ENCODE measurements at regions not wholly inside any gene's neighbourhood (a gene's known extent, or its start where the extent isn't known, plus 50 kb on each side); places are given as distances from the start of the nearest gene placed in this dataset.

DNA sequence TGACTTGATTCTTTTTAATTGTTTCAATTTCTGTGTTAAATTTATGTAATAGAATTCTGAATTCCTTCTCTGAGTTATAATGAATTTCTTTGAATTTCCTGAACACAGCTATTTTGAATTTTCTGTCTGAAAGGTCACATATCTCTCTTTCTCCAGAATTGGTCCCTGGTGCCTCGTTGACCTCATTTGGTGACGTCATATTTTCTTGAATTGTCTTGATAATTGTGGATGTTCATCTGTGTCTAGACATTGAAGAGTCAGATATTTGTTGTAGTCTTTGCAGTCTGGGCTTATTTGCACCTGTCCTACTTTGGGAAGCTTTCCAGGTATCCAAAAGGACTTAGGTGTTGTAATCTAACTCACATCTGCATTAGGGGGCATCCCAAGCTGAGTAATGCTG lies 111.4 kb upstream of the LRRTM4 start:
- Histone ChIP-seq H3K27ac (ENCODE audit: low read depth, low read length, poor library complexity, severe bottlenecking) (no peak overlapping the region), H3K36me3 (ENCODE audit: insufficient read depth, low read length, poor library complexity, severe bottlenecking) (no peaks in the 10 kb centered on the region), H3K9me3 (ENCODE audit: low read depth, low read length, poor library complexity, severe bottlenecking) (peaks cover 7% of the 10 kb centered on the region), H3K4me3 (ENCODE audit: low read depth, low read length, poor library complexity, severe bottlenecking) (no peak overlapping the region), H3K27me3 (replicated peaks; ENCODE audit: insufficient read depth, low read depth, low read length, poor library complexity) (no peaks in the 10 kb centered on the region), H3K4me1 (ENCODE audit: insufficient read depth, low read length, poor library complexity, severe bottlenecking) (peaks cover 19% of the 10 kb centered on the region)
- CTCF ChIA-PET = no interaction called here
- DNase-seq (ENCODE audit: low spot score) = no peak
- BruUV-seq (replicated peaks) = no TSS peak
- POLR2A ChIA-PET (ENCODE audit: low non-redundant PET) = no interaction called here
- intact Hi-C loops (cut with micrococcal nuclease; ENCODE audit: unreplicated experiment) = no loop called here
- no peak for TF ChIP-seq EZH2 (IDR thresholded peaks at IDR 0.05; ENCODE audit: borderline replicate concordance, low read depth, low read length, poor library complexity, severe bottlenecking)
- TF ChIP-seq, protein P1, sequence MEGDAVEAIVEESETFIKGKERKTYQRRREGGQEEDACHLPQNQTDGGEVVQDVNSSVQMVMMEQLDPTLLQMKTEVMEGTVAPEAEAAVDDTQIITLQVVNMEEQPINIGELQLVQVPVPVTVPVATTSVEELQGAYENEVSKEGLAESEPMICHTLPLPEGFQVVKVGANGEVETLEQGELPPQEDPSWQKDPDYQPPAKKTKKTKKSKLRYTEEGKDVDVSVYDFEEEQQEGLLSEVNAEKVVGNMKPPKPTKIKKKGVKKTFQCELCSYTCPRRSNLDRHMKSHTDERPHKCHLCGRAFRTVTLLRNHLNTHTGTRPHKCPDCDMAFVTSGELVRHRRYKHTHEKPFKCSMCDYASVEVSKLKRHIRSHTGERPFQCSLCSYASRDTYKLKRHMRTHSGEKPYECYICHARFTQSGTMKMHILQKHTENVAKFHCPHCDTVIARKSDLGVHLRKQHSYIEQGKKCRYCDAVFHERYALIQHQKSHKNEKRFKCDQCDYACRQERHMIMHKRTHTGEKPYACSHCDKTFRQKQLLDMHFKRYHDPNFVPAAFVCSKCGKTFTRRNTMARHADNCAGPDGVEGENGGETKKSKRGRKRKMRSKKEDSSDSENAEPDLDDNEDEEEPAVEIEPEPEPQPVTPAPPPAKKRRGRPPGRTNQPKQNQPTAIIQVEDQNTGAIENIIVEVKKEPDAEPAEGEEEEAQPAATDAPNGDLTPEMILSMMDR (conservative IDR thresholded peaks at IDR 0.05; ENCODE audit: low read depth, low read length) = no peak

DNA sequence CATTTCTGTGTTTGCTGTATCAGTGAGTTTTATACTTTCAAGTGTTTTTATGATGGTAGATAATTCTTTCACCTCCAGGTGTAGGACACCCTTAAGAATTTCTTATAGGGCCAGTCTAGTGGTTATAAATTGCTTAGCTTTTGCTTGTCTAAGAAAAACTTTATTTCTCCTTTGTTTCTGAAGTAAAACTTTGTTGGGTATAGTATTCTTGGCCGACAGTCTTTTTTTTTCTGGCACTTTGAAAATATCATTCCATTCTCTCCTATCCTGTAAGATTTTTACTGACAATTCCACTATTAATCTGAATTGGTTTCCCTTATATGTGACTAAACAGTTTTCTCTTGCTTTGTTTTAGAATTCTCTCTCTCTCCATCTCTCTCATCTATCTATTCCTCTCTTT lies 118.7 kb upstream of the LRRTM4 start:
- intact Hi-C loops (cut with micrococcal nuclease; ENCODE audit: unreplicated experiment) = no loop called here
- CTCF ChIA-PET = no interaction called here
- H3K36me3 ChIP-seq (ENCODE audit: insufficient read depth, low read length, poor library complexity, severe bottlenecking) = no peaks in the 10 kb centered on the region
- no peak for DNase-seq (ENCODE audit: low spot score)
- H3K4me1 ChIP-seq (ENCODE audit: insufficient read depth, low read length, poor library complexity, severe bottlenecking) = no peaks in the 10 kb centered on the region
- no TSS peak for BruUV-seq (replicated peaks)
- no peak overlapping the region for H3K27ac ChIP-seq (ENCODE audit: low read depth, low read length, poor library complexity, severe bottlenecking)
- peaks cover 16% of the 10 kb centered on the region for H3K9me3 ChIP-seq (ENCODE audit: low read depth, low read length, poor library complexity, severe bottlenecking)
- TF ChIP-seq EZH2 (IDR thresholded peaks at IDR 0.05; ENCODE audit: borderline replicate concordance, low read depth, low read length, poor library complexity, severe bottlenecking) = no peak
- TF ChIP-seq, protein P1 (conservative IDR thresholded peaks at IDR 0.05; ENCODE audit: low read depth, low read length) = no peak
- POLR2A ChIA-PET (ENCODE audit: low non-redundant PET) = interaction anchor here (0.6 kb wide), 1 partner anchor 228 kb away, joined by 4 read pairs; no protein-coding TSS in a partner anchor
- no peaks in the 10 kb centered on the region for H3K27me3 ChIP-seq (replicated peaks; ENCODE audit: insufficient read depth, low read depth, low read length, poor library complexity)
- no peak overlapping the region for H3K4me3 ChIP-seq (ENCODE audit: low read depth, low read length, poor library complexity, severe bottlenecking)

DNA sequence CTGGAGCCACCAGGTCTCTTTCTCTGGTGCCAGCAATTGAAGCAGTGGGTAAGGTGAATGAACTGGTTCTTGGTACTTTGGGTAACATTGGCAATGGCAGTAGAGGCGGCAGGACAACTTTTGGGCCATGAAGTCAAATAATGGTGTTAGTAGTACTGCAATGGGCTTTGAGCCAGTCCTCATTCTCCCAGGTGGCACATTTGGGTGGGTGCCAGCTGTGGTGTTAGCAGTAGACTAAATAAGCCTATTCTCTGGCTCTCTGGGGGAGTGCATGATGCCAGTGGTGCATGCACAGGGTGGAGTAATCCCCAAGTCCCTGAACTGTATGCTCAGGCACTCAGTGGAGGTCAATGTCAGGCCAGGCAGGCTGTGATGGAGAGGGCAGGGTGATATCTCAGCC lies 120.2 kb upstream of the LRRTM4 start:
- Histone ChIP-seq H3K27ac (ENCODE audit: low read depth, low read length, poor library complexity, severe bottlenecking) (no peak overlapping the region), H3K27me3 (replicated peaks; ENCODE audit: insufficient read depth, low read depth, low read length, poor library complexity) (no peaks in the 10 kb centered on the region), H3K9me3 (ENCODE audit: low read depth, low read length, poor library complexity, severe bottlenecking) (peaks cover 16% of the 10 kb centered on the region), H3K36me3 (ENCODE audit: insufficient read depth, low read length, poor library complexity, severe bottlenecking) (no peaks in the 10 kb centered on the region), H3K4me1 (ENCODE audit: insufficient read depth, low read length, poor library complexity, severe bottlenecking) (no peaks in the 10 kb centered on the region), H3K4me3 (ENCODE audit: low read depth, low read length, poor library complexity, severe bottlenecking) (no peak overlapping the region)
- CTCF ChIA-PET = no interaction called here
- intact Hi-C loops (cut with micrococcal nuclease; ENCODE audit: unreplicated experiment) = no loop called here
- POLR2A ChIA-PET (ENCODE audit: low non-redundant PET) = no interaction called here
- no TSS peak for BruUV-seq (replicated peaks)
- DNase-seq (ENCODE audit: low spot score) = no peak
- no peak for TF ChIP-seq EZH2 (IDR thresholded peaks at IDR 0.05; ENCODE audit: borderline replicate concordance, low read depth, low read length, poor library complexity, severe bottlenecking)
- TF ChIP-seq, protein P1 (conservative IDR thresholded peaks at IDR 0.05; ENCODE audit: low read depth, low read length) = no peak

All from A673 (cell line).